Transverse colon (tissue), 4 donors: ENCODE measurements at regions not wholly inside any gene's neighbourhood (a gene's known extent, or its start where the extent isn't known, plus 50 kb on each side); places are given as distances from the start of the nearest gene placed in this dataset.

Source experiments
- CTCF ChIP-seq, 5 experiments: fragments of 200-600 bp in 3 of 5; fragments of 450-650 bp in 2 of 5; sonication (generic) in 3 of 5; IDR thresholded peaks; 1 replicate in 2 of 5; 2 replicates in 3 of 5; pipeline ENCODE4 v1.5.1; 2016 to 2017; ENCODE audit warnings: antibody characterized with exemption in 5 of 5, inconsistent platforms in 3 of 5, mild to moderate bottlenecking in 2 of 5, moderate library complexity in 1 of 5
- EP300 ChIP-seq: sonication (generic); formaldehyde crosslinking; IDR thresholded peaks from one replicate; pipeline ENCODE4 v1.6.1; 2017; ENCODE audit warnings: antibody characterized with exemption, low read depth
- POLR2A ChIP-seq: fragments of 450-650 bp; IDR thresholded peaks from one replicate; pipeline ENCODE4 v1.6.1; 2016; ENCODE audit warnings: antibody characterized with exemption, mild to moderate bottlenecking, moderate library complexity
- POLR2AphosphoS5 ChIP-seq, 3 donors: sonication (generic); formaldehyde crosslinking; IDR thresholded peaks; one replicate each; pipeline ENCODE4 v1.6.1; 2016; ENCODE audit warnings: antibody characterized with exemption in 3 of 3

- TF ChIP-seq CTCF (IDR thresholded peaks at IDR 0.05), result no peak
- no peak for TF ChIP-seq POLR2A
- no peak for TF ChIP-seq EP300
- TF ChIP-seq POLR2AphosphoS5 (IDR thresholded peaks at IDR 0.05), result no peak
These were observed 80.8 kb upstream of the RBM24 start for GRCh38 chr6:17200395-17200794.
